Activated naive CD8-positive, alpha-beta T cell treated with anti-CD3 and anti-CD28 coated beads, Interleukin-2, amount 10 ng/mL, durations not matched to agents 7 days and 5 days (primary cell): ENCODE measurements at regions not wholly inside any gene's neighbourhood (a gene's known extent, or its start where the extent isn't known, plus 50 kb on each side); places are given as distances from the start of the nearest gene placed in this dataset.
"Not testable (repeated sequence)": the region's sequence is repeated elsewhere in the genome, so short reads cannot be mapped to it uniquely, and the experiment has no call there.

Source experiments
- ATAC-seq: fragments of 150-1000 bp; cut with Tn5 transposase; one replicate; pipeline ENCODE4 v1.10.0; 2021; ENCODE audit warnings: low read depth, moderate library complexity
- POLR2A ChIA-PET: fragments of 350-600 bp; sonication (Branson Sonifier 250); formaldehyde crosslinking; loops from one replicate; lab custom pipeline; 2021; ENCODE audit warnings: antibody characterized with exemption; lab: Charles Lee
- DNase-seq: peaks from one replicate; pipeline ENCODE4 v3.0.0; 2021
- H3K27ac Mint-ChIP-seq: one replicate; pipeline ENCODE4 v1.8.0; 2022; ENCODE audit warnings: mild to moderate bottlenecking, mixed read lengths
- H3K27me3 Mint-ChIP-seq: one replicate; pipeline ENCODE4 v1.8.0; 2022; ENCODE audit warnings: mild to moderate bottlenecking, moderate library complexity, mixed read lengths
- H3K36me3 Mint-ChIP-seq: one replicate; pipeline ENCODE4 v1.8.0; 2021; ENCODE audit warnings: mild to moderate bottlenecking, mixed read lengths
- H3K4me1 Mint-ChIP-seq: one replicate; pipeline ENCODE4 v1.8.0; 2021; ENCODE audit warnings: mixed read lengths
- H3K4me3 Mint-ChIP-seq: one replicate; pipeline ENCODE4 v1.8.0; 2022; ENCODE audit warnings: mild to moderate bottlenecking, moderate library complexity, mixed read lengths
- H3K9me3 Mint-ChIP-seq: one replicate; pipeline ENCODE4 v1.8.0; 2021; ENCODE audit warnings: mixed read lengths

- not testable (repeated sequence) for ATAC-seq, H3K4me1 Mint-ChIP-seq, H3K27ac Mint-ChIP-seq
Measured at GRCh38 chr6:26720663-26721218, 61.2 kb upstream of the ZNF322 start.

GRCh38 chr6:26730019-26730766 is 70.6 kb upstream of the ZNF322 start:
- ATAC-seq, H3K4me3 Mint-ChIP-seq, DNase-seq, H3K27me3 Mint-ChIP-seq, H3K27ac Mint-ChIP-seq, POLR2A ChIA-PET, H3K9me3 Mint-ChIP-seq, H3K36me3 Mint-ChIP-seq, H3K4me1 Mint-ChIP-seq: not testable (repeated sequence)

More at GRCh38 chr6:26720663-26721218, 61.2 kb upstream of the ZNF322 start:
- H3K9me3 Mint-ChIP-seq, H3K4me3 Mint-ChIP-seq, DNase-seq, H3K27me3 Mint-ChIP-seq, POLR2A ChIA-PET, H3K36me3 Mint-ChIP-seq: not testable (repeated sequence)

GRCh38 chr6:26734776-26735472 is 75.4 kb upstream of the ZNF322 start:
- ATAC-seq, DNase-seq, H3K9me3 Mint-ChIP-seq, H3K4me1 Mint-ChIP-seq, H3K36me3 Mint-ChIP-seq, H3K27ac Mint-ChIP-seq, POLR2A ChIA-PET, H3K27me3 Mint-ChIP-seq, H3K4me3 Mint-ChIP-seq: not testable (repeated sequence)

DNA sequence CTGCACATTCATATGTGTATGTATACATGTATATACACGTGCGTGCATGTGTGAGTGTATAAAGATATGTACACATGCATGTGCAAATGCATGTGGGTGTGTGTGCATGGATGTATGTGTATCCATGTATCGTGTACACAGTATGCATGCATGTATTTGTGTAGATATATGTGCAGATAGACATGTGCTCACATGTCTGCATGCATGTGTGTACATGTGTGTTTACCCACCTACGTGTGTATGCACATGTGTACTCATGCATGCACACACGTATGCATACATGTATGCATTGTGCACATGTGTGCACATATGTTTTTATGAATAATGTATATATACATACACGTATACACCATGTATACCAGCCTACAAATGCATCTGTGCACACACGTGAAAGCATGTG is 80.3 kb upstream of the ZNF322 start:
- ATAC-seq (no peak), DNase-seq (no peak)
- Mint-ChIP-seq H3K9me3 (no peaks in the 10 kb centered on the region), H3K27me3 (peaks cover 12% of the 10 kb centered on the region), H3K27ac (no peak overlapping the region), H3K4me3 (no peak overlapping the region), H3K36me3 (no peaks in the 10 kb centered on the region), H3K4me1 (no peaks in the 10 kb centered on the region)
- POLR2A ChIA-PET, result no interaction called here

DNA sequence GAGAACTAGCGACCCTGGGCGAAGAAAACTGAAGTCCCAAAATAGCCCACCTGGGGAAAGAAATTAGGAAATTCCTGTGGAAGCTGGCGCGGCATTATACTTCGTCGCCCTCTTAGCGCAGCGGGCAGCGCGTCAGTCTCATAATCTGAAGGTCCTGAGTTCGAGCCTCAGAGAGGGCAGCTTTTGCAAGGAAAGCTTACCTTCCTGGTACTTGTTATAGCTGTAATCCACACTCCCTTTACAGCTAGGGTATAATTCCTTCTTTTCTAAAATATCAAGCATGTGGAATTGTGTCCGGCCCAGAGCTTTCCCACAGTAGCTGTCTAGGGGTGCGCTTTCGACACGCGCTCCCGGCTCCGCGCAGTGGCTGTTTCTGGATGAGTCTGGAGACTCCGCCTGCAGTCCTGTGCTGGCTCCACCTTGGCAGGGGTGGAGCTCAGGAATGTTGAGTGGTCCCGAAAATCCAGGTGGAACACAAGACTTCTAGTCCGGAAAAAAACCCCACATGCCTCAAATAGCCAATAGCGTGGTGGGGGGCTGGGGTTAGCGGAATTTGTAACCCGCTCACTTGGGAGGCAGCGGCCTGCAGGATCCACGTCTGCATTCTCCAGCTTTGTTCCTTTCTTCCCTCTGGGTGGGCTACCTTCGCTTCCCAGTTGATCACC is 83.7 kb upstream of the ZNF322 start:
- POLR2A ChIA-PET, result no interaction called here
- H3K4me1 Mint-ChIP-seq, result no peaks in the 10 kb centered on the region
- no peak for ATAC-seq
- H3K27me3 Mint-ChIP-seq, result peaks cover 28% of the 10 kb centered on the region
- no peaks in the 10 kb centered on the region for H3K36me3 Mint-ChIP-seq
- no peak for DNase-seq
- H3K9me3 Mint-ChIP-seq, result peaks cover 2% of the 10 kb centered on the region
- H3K27ac Mint-ChIP-seq, result no peak overlapping the region
- H3K4me3 Mint-ChIP-seq, result no peak overlapping the region

DNA sequence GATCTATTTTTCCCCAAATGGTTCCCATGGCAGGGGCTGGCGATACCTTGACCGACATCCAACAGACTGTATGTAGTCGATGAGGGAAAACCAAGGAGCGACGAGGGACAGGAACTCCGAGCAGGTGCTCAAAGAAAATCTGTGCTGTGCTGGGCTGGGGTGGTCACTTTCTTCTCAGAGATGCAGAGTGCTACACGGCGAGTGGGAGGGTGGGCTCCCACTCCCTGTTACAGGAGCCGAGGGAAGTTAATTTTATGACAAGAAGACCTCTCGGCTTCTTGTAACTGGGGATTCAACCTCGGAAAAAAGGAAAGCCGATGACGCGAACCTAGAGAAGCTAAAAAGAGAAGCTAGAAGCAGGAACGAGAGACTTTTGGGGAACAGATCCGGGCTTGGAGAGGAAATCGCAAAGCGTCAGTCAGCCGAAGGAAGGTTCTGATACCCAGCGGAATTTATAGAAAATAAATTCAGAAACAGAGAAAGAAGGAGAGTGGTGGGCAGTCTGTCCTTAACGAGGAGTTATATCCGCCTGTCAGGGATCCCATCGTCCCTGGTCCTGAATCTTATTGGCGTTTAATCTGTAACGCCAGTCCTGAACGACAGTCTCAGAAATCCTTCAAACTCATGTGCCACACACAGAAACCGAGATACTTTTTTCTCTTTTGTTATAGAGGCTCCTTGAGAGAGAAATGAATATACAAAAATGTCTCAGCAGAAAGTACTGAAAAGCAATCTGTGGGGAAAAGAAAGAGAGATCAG is 84.6 kb upstream of the ZNF322 start:
- POLR2A ChIA-PET, result no interaction called here
- H3K9me3 Mint-ChIP-seq, result peaks cover 2% of the 10 kb centered on the region
- H3K27me3 Mint-ChIP-seq, result peaks cover 33% of the 10 kb centered on the region
- H3K36me3 Mint-ChIP-seq, result no peaks in the 10 kb centered on the region
- no peak overlapping the region for H3K27ac Mint-ChIP-seq
- no peaks in the 10 kb centered on the region for H3K4me1 Mint-ChIP-seq
- ATAC-seq, result no peak
- no peak for DNase-seq
- peak overlapping the region; percentile 8 for H3K4me3 Mint-ChIP-seq

GRCh38 chr6:26744837-26745282 is 85.3 kb upstream of the ZNF322 start:
- H3K36me3 Mint-ChIP-seq, H3K27ac Mint-ChIP-seq, DNase-seq, POLR2A ChIA-PET, H3K9me3 Mint-ChIP-seq, H3K4me3 Mint-ChIP-seq, H3K4me1 Mint-ChIP-seq, ATAC-seq: not testable (repeated sequence)
- H3K27me3 Mint-ChIP-seq, result peaks cover 38% of the 10 kb centered on the region

DNA sequence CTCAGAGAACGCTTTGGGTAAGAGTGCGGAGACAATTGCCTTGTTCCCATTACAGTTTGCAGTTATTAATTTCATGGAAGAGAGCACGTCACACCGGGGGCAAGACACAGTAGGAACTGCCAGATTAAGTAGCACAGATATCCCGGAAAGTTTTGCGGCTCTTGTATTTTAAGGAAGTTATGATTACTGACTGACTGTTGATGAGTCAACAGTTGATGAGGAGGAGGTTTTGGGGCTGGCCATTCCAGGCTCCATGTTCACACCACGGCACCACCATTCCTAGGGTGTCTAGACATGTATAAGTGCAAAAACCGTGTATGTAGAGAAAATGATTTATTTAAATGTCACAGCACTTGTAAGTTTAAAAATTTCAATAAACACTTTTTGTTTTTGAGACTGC is 86.4 kb upstream of the ZNF322 start:
- H3K36me3 Mint-ChIP-seq, H3K4me1 Mint-ChIP-seq, DNase-seq, POLR2A ChIA-PET, H3K27ac Mint-ChIP-seq, H3K9me3 Mint-ChIP-seq, ATAC-seq, H3K4me3 Mint-ChIP-seq: not testable (repeated sequence)
- peaks cover 47% of the 10 kb centered on the region for H3K27me3 Mint-ChIP-seq

- ATAC-seq, H3K27ac Mint-ChIP-seq, POLR2A ChIA-PET, DNase-seq, H3K4me3 Mint-ChIP-seq, H3K9me3 Mint-ChIP-seq, H3K36me3 Mint-ChIP-seq, H3K4me1 Mint-ChIP-seq: not testable (repeated sequence)
- peaks cover 52% of the 10 kb centered on the region for H3K27me3 Mint-ChIP-seq
Measured at GRCh38 chr6:26749126-26749758, 89.7 kb upstream of the ZNF322 start.

GRCh38 chr6:26749759-26750126 is 90.2 kb upstream of the ZNF322 start:
- H3K4me3 Mint-ChIP-seq, H3K36me3 Mint-ChIP-seq, POLR2A ChIA-PET, ATAC-seq, H3K9me3 Mint-ChIP-seq, DNase-seq, H3K4me1 Mint-ChIP-seq, H3K27ac Mint-ChIP-seq: not testable (repeated sequence)
- peaks cover 52% of the 10 kb centered on the region for H3K27me3 Mint-ChIP-seq

DNA sequence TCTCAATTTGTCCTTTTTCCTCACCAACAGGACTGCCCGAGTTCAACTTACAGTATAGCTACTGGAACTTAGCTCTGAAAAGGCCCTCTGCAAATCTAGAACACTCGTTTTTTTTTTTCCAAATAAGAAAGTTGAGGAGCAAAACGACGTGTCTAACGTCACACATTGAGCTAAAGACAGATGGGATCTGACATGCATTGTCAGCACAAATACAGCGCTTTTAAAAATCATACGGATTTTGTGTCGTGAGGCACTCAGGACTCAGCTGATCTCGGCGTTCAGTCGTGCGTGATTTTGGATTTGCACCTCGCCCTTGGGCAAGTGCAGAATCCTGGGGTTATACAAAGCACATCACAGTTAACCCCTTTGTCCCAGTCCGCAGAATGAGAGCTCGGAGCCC is 94.7 kb upstream of the ZNF322 start:
- Mint-ChIP-seq H3K36me3 (peaks cover 4% of the 10 kb centered on the region), H3K4me3 (no peak overlapping the region), H3K4me1 (peaks cover 4% of the 10 kb centered on the region), H3K27me3 (peaks cover 54% of the 10 kb centered on the region), H3K27ac (peak overlapping the region; percentile 63), H3K9me3 (peaks cover 9% of the 10 kb centered on the region)
- ATAC-seq (no peak), DNase-seq (no peak)
- POLR2A ChIA-PET, result no interaction called here

DNA sequence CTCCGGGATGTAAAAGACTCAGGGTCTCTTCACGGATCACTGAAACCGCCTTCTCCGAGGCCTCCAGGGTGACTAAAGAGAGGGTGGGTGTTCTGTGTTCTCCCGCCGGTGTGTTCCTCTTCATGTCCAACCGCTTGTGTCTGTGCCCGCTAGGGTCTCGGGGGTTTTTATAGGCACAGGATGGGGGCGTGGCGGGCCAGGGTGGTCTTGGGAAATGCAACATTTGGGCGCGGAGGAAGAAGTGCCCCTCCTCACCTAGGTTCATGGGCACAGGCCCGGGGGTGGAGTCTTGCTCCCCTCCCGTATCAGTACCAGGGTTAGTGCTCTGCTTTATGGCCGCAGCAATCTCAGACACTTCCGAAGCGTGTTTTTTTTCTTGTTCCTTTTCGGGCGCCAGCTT is 95.3 kb upstream of the ZNF322 start:
- H3K9me3 Mint-ChIP-seq, H3K36me3 Mint-ChIP-seq, POLR2A ChIA-PET, H3K4me1 Mint-ChIP-seq, ATAC-seq, DNase-seq: not testable (repeated sequence)
- peak overlapping the region; percentile 69 for H3K27ac Mint-ChIP-seq
- H3K4me3 Mint-ChIP-seq, result peak overlapping the region; percentile 10
- peaks cover 51% of the 10 kb centered on the region for H3K27me3 Mint-ChIP-seq
